Upper lobe of left lung (tissue), 6 donors: ENCODE measurements at regions not wholly inside any gene's neighbourhood (a gene's known extent, or its start where the extent isn't known, plus 50 kb on each side); places are given as distances from the start of the nearest gene placed in this dataset.

Source experiments
- ATAC-seq, 2 donors: fragments of 200-7000 bp; cut with Tn5 transposase; one replicate each; pipeline ENCODE4 v1.9.1; 2022; ENCODE audit warnings: mild to moderate bottlenecking in 2 of 2, moderate library complexity in 2 of 2; ENCODE audit not compliant: low FRiP score in 2 of 2
- DNase-seq, 2 donors: peaks; one replicate each; pipeline ENCODE4 v3.0.0-alpha.2; 2019 to 2020
- H3K27ac ChIP-seq, 4 donors: fragments of 200-600 bp; sonication (generic); one replicate each; pipeline ENCODE4 v1.5.1; 2016 to 2019
- H3K27me3 ChIP-seq, 4 donors: fragments of 200-600 bp; sonication (generic); one replicate each; pipeline ENCODE4 v1.5.1; 2017 to 2019
- H3K36me3 ChIP-seq, 4 donors: fragments of 200-600 bp; sonication (generic); one replicate each; pipeline ENCODE4 v1.5.1; 2016 to 2019
- H3K4me1 ChIP-seq, 4 donors: fragments of 200-600 bp; sonication (generic); one replicate each; pipeline ENCODE4 v1.5.1; 2018 to 2019
- H3K4me3 ChIP-seq, 4 donors: fragments of 200-600 bp; sonication (generic); one replicate each; pipeline ENCODE4 v1.5.1; 2017 to 2019; ENCODE audit warnings: mild to moderate bottlenecking in 2 of 4, moderate library complexity in 1 of 4
- H3K9me3 ChIP-seq, 4 donors: fragments of 200-600 bp; sonication (generic); one replicate each; pipeline ENCODE4 v1.5.1; 2018 to 2019
- CTCF ChIP-seq, 6 experiments: fragments of 450-650 bp in 4 of 6; fragments of 200-600 bp in 2 of 6; sonication (generic) in 2 of 6; IDR thresholded peaks; one replicate each; pipeline ENCODE4 v1.5.1; 2016 to 2019; ENCODE audit warnings: antibody characterized with exemption in 6 of 6
- EP300 ChIP-seq, 4 donors: sonication (generic); formaldehyde crosslinking; IDR thresholded peaks; one replicate each; pipeline ENCODE4 v1.5.1; 2017; ENCODE audit warnings: antibody characterized with exemption in 4 of 4, control low read depth in 2 of 4
- POLR2A ChIP-seq, 4 donors: fragments of 450-650 bp; IDR thresholded peaks; one replicate each; pipeline ENCODE4 v1.5.1; 2016 to 2017; ENCODE audit warnings: antibody characterized with exemption in 4 of 4, mild to moderate bottlenecking in 2 of 4
- POLR2AphosphoS5 ChIP-seq, 2 donors: sonication (generic); formaldehyde crosslinking; IDR thresholded peaks; one replicate each; pipeline ENCODE4 v1.5.1; 2017; ENCODE audit warnings: antibody characterized with exemption in 2 of 2
- WGBS, 2 donors: methylation state at CpG; one replicate each; pipeline ENCODE4 v1.1.5; 2017 to 2018; 5-methylcytosine and 5-hydroxymethylcytosine counted together
- donor health status: DM: no; HTN: no; CAD: no; lungs with moderate emphysema.
- donor health status: DM: no; HTN: yes; CAD: no; lungs with severe emphysema.

DNA sequence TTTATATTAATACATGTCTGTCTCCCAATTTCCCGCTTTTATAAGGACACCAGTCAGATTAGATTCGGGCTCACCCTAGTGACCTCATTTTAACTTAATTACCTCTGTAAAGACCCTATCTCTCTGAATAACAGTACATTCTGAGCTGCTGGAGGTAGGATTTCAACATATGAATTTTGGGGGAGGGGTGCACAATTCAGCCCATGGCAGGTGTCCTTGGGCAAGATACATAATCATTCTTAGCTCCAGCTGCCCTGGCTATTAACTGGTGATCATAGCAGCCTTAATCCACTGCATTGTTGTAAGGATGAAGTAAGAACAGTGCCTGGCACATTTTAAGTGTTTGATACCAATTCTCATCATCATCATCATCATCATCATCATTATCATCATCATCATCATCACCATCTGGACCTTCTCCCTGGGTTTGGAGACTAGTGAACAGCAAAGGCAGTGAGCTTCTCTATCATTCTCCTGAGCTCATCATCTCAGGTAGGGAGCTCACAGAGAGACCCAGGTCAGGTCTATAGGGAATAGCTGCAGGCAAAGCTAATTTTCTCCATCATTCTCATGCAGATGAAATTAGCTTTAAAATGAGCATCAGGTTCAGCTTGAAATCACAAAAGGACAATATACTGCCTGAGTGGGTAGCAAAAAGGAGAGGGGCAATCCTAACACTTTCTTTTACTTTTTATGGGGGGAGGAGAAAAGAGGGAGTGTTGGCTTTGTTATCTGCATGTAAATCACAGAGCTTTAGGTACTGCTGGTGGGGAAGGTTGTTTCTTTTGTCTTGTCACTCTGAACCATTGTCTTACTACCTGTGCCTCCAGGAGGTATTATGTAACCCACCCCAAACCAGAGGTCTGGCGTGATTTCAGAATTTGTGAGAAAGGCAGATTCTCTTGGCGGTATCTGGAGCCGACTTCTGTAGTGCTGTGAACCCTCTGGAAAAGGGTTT is 125.5 kb upstream of the SPRED2 start:
- ATAC-seq (no peak), DNase-seq (no peak)
- 86 to 89% methylated on average over 5 of the region's 5 CpGs for WGBS, 2 donors
- no peaks in the 10 kb centered on the region for H3K9me3 ChIP-seq
- H3K27me3 ChIP-seq: no peaks in the 10 kb centered on the region
- TF ChIP-seq POLR2AphosphoS5 (IDR thresholded peaks at IDR 0.05) (no peak), CTCF (IDR thresholded peaks at IDR 0.05) (no peak), EP300 (IDR thresholded peaks at IDR 0.05) (no peak), POLR2A (IDR thresholded peaks at IDR 0.05) (no peak)
- H3K4me3 ChIP-seq: no peak overlapping the region
- no peak overlapping the region for H3K27ac ChIP-seq
- H3K4me1 ChIP-seq: peaks cover 0 to 7% (median 0%) of the 10 kb centered on the region in 4 donors
- no peaks in the 10 kb centered on the region for H3K36me3 ChIP-seq

DNA sequence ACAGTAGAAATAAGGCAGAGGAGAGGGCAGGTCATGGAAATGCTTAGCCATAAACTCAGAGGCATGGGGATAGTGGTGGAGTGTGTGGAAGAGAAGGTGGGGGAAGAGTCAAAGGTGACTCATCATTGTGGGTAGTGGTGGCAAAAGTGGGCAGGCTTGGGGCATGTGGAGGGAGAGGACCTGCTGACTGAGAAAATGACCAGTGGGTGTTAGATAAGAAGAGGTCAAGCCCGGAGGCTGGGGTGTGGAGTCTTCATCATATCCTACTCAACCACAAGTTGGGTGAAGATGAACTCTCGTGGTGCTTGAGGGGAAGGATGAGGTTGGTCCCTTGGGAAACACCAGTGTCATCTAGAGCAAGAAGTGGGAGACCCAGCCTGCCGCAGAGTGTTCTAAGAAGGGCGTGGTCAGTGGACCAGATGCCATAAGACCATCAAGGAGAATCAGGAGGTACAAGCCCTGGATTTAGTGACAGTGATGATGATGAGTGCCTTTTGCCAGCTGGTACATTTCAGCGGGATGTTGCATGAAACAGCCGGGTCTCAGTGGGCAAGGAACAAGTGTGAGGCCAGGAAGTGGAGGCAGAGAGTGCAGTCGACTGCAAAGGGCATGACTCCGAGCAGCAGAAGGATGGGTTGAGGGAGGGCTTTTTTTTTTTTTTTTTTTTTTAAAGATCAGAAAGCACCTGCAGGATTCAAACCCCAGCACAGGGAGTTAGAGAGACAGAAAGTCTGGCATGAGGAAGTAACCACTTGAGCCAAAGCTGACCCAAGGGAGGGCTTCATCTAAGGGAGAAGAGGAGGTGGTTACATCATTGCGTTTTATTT is 122.6 kb upstream of the SPRED2 start:
- H3K36me3 ChIP-seq: no peaks in the 10 kb centered on the region
- H3K4me3 ChIP-seq: no peak overlapping the region
- WGBS, 2 donors: 54 to 61% methylated on average over 9 of the region's 9 CpGs
- ATAC-seq (peak; percentile 29 to 47), DNase-seq (peak in 1 of 2 donors; percentile 26)
- TF ChIP-seq POLR2AphosphoS5 (IDR thresholded peaks at IDR 0.05) (no peak), POLR2A (IDR thresholded peaks at IDR 0.05) (no peak), EP300 (IDR thresholded peaks at IDR 0.05) (no peak), CTCF (IDR thresholded peaks at IDR 0.05) (no peak)
- no peak overlapping the region for H3K27ac ChIP-seq
- H3K9me3 ChIP-seq: no peaks in the 10 kb centered on the region
- no peaks in the 10 kb centered on the region for H3K27me3 ChIP-seq
- H3K4me1 ChIP-seq: peaks cover 0 to 8% (median 0%) of the 10 kb centered on the region in 4 donors

DNA sequence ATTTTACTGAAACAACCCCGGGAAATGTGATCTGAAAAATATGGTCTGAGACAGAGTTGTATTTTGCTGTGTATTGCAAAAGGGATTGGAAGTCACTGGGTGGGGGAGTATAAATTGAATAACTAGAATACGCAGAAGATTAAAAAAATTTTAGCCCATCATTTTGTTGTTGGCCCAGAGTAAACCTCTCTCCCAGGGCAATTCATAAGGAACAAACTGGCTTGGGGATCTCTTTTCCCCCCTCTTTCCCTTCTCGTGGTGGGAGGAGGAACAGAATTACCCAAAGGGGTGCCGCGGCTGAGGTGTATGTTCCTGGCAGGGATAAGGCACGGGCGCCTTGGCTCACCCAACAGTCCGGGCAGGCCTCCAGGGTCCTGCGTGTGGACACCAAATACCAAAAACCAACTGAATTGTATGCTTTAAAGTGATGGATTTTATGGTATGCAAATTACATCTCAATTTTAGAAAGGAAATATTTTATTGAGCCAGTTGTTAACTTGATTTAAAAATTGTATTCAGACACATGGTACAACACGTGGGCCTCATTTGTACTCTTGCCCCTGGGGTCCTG is 121.2 kb upstream of the SPRED2 start:
- H3K27ac ChIP-seq: no peak overlapping the region
- DNase-seq (no peak), ATAC-seq (no peak)
- H3K4me3 ChIP-seq: no peak overlapping the region
- no peak for TF ChIP-seq POLR2AphosphoS5 (IDR thresholded peaks at IDR 0.05)
- no peak for TF ChIP-seq CTCF (IDR thresholded peaks at IDR 0.05)
- TF ChIP-seq EP300 (IDR thresholded peaks at IDR 0.05): no peak
- H3K4me1 ChIP-seq: peaks cover 0 to 8% (median 0%) of the 10 kb centered on the region in 4 donors
- WGBS, 2 donors: 63 to 65% methylated on average over 10 of the region's 10 CpGs
- H3K27me3 ChIP-seq: no peaks in the 10 kb centered on the region
- H3K9me3 ChIP-seq: no peaks in the 10 kb centered on the region
- H3K36me3 ChIP-seq: no peaks in the 10 kb centered on the region

- no peak for DNase-seq
- 87 to 90% methylated on average over 7 of the region's 7 CpGs for WGBS, 2 donors
- Histone ChIP-seq H3K27me3 (no peaks in the 10 kb centered on the region), H3K36me3 (no peaks in the 10 kb centered on the region), H3K9me3 (no peaks in the 10 kb centered on the region), H3K27ac (no peak overlapping the region), H3K4me1 (peaks cover 0 to 8% (median 1%) of the 10 kb centered on the region in 4 donors), H3K4me3 (no peak overlapping the region)
- no peak for ATAC-seq
- no peak for TF ChIP-seq POLR2A (IDR thresholded peaks at IDR 0.05)
- TF ChIP-seq CTCF (IDR thresholded peaks at IDR 0.05): no peak
- TF ChIP-seq POLR2AphosphoS5 (IDR thresholded peaks at IDR 0.05): no peak
- TF ChIP-seq EP300 (IDR thresholded peaks at IDR 0.05): no peak
Measured at GRCh38 chr2:65551528-65551927, 119.1 kb upstream of the SPRED2 start.
